ENCODE measurements at regions not wholly inside any gene's neighbourhood (a gene's known extent, or its start where the extent isn't known, plus 50 kb on each side); places are given as distances from the start of the nearest gene placed in this dataset.

DNA sequence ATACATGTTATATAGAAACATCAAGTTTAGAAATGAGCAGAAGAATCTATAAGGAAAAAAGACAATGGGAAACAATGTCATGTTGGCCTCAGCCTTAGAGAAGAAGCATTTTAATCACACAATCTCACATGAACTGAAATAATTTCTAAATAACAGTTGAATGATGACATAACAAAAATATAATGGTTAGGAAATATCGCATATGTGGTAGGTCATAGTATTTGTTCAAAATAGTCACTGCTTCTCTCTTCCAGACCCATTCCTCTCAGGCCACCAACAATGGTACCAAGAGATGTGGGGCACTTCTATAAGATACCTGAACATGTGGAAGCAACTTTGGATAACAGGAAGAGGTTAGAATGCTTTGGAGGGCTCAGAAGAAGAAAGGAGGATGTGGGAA lies 195.7 kb upstream of the PDZRN3 start:
- TF ChIP-seq, protein P1, sequence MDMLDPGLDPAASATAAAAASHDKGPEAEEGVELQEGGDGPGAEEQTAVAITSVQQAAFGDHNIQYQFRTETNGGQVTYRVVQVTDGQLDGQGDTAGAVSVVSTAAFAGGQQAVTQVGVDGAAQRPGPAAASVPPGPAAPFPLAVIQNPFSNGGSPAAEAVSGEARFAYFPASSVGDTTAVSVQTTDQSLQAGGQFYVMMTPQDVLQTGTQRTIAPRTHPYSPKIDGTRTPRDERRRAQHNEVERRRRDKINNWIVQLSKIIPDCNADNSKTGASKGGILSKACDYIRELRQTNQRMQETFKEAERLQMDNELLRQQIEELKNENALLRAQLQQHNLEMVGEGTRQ (CRISPR knock-in tag; IDR thresholded peaks at IDR 0.05) = no peak
- TF ChIP-seq, protein P2, sequence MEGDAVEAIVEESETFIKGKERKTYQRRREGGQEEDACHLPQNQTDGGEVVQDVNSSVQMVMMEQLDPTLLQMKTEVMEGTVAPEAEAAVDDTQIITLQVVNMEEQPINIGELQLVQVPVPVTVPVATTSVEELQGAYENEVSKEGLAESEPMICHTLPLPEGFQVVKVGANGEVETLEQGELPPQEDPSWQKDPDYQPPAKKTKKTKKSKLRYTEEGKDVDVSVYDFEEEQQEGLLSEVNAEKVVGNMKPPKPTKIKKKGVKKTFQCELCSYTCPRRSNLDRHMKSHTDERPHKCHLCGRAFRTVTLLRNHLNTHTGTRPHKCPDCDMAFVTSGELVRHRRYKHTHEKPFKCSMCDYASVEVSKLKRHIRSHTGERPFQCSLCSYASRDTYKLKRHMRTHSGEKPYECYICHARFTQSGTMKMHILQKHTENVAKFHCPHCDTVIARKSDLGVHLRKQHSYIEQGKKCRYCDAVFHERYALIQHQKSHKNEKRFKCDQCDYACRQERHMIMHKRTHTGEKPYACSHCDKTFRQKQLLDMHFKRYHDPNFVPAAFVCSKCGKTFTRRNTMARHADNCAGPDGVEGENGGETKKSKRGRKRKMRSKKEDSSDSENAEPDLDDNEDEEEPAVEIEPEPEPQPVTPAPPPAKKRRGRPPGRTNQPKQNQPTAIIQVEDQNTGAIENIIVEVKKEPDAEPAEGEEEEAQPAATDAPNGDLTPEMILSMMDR (IDR thresholded peaks at IDR 0.05) = no peak
- TF ChIP-seq, protein P3, sequence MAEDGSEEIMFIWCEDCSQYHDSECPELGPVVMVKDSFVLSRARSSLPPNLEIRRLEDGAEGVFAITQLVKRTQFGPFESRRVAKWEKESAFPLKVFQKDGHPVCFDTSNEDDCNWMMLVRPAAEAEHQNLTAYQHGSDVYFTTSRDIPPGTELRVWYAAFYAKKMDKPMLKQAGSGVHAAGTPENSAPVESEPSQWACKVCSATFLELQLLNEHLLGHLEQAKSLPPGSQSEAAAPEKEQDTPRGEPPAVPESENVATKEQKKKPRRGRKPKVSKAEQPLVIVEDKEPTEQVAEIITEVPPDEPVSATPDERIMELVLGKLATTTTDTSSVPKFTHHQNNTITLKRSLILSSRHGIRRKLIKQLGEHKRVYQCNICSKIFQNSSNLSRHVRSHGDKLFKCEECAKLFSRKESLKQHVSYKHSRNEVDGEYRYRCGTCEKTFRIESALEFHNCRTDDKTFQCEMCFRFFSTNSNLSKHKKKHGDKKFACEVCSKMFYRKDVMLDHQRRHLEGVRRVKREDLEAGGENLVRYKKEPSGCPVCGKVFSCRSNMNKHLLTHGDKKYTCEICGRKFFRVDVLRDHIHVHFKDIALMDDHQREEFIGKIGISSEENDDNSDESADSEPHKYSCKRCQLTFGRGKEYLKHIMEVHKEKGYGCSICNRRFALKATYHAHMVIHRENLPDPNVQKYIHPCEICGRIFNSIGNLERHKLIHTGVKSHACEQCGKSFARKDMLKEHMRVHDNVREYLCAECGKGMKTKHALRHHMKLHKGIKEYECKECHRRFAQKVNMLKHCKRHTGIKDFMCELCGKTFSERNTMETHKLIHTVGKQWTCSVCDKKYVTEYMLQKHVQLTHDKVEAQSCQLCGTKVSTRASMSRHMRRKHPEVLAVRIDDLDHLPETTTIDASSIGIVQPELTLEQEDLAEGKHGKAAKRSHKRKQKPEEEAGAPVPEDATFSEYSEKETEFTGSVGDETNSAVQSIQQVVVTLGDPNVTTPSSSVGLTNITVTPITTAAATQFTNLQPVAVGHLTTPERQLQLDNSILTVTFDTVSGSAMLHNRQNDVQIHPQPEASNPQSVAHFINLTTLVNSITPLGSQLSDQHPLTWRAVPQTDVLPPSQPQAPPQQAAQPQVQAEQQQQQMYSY (CRISPR knock-in tag; IDR thresholded peaks at IDR 0.05) = no peak
- no peak for TF ChIP-seq ZNF263 (CRISPR knock-in tag; IDR thresholded peaks at IDR 0.05; ENCODE audit: low read depth)
